Caco-2 (cell line): ENCODE measurements at regions not wholly inside any gene's neighbourhood (a gene's known extent, or its start where the extent isn't known, plus 50 kb on each side); places are given as distances from the start of the nearest gene placed in this dataset.

Experiments
- BruUV-seq: library from RNA; stranded (reverse); fragments of 400-500 nt; replicated peaks from 2 replicates; lab custom pipeline; 2021; lab: Mats Ljungman, UMichigan
- CTCF ChIA-PET: fragments of 300-600 bp; sonication (Branson Sonifier 250); formaldehyde crosslinking; loops from one replicate; lab custom pipeline; 2022; ENCODE audit warnings: antibody characterized with exemption; lab: Charles Lee
- POLR2A ChIA-PET: fragments of 300-600 bp; sonication (Branson Sonifier 250); formaldehyde crosslinking; loops from one replicate; lab custom pipeline; 2022; ENCODE audit warnings: antibody characterized with exemption; lab: Charles Lee
- DNase-seq, 2 experiments: peaks; one replicate each; pipeline versions ENCODE4 v3.0.0 to v3.0.0-alpha.2; 2020 to 2022
- H3K27me3 ChIP-seq: replicated peaks from 2 replicates; pipeline ENCODE4 v1.6.0; 2011; ENCODE audit warnings: low read length; ENCODE audit not compliant: control insufficient read depth, insufficient read depth
- H3K36me3 ChIP-seq: 2 replicates; pipeline ENCODE4 v1.5.1; 2011; ENCODE audit warnings: low read length; ENCODE audit not compliant: control insufficient read depth, insufficient read depth
- H3K4me1 ChIP-seq: fragments of 250-450 bp; sonication (Bioruptor Pico); 2 replicates; pipeline ENCODE4 v1.5.1; 2020; ENCODE audit warnings: mild to moderate bottlenecking
- H3K4me3 ChIP-seq: 2 replicates; pipeline ENCODE4 v1.5.1; 2011; ENCODE audit warnings: low read depth, mild to moderate bottlenecking, control low read depth, low read length
- H3K9me3 ChIP-seq: fragments of 250-450 bp; sonication (Bioruptor Pico); 2 replicates; pipeline ENCODE4 v1.5.1; 2020; ENCODE audit warnings: mild to moderate bottlenecking, moderate library complexity
- H3K27ac Mint-ChIP-seq: one replicate; pipeline ENCODE4 v1.8.0; 2022; ENCODE audit warnings: mixed read lengths; ENCODE audit not compliant: unreplicated experiment
- H3K27me3 Mint-ChIP-seq: one replicate; pipeline ENCODE4 v1.8.0; 2022; ENCODE audit warnings: mixed read lengths; ENCODE audit not compliant: insufficient read depth, unreplicated experiment
- H3K36me3 Mint-ChIP-seq: one replicate; pipeline ENCODE4 v1.8.0; 2022; ENCODE audit warnings: mild to moderate bottlenecking, mixed read lengths; ENCODE audit not compliant: insufficient read depth, unreplicated experiment
- H3K4me1 Mint-ChIP-seq: one replicate; pipeline ENCODE4 v1.8.0; 2022; ENCODE audit warnings: low read depth, mixed read lengths; ENCODE audit not compliant: unreplicated experiment
- H3K4me3 Mint-ChIP-seq: one replicate; pipeline ENCODE4 v1.8.0; 2022; ENCODE audit warnings: mild to moderate bottlenecking, moderate library complexity, mixed read lengths; ENCODE audit not compliant: unreplicated experiment
- H3K9me3 Mint-ChIP-seq: one replicate; pipeline ENCODE4 v1.8.0; 2022; ENCODE audit warnings: mixed read lengths; ENCODE audit not compliant: unreplicated experiment
- intact Hi-C: fragments of 100-400 bp; cut with micrococcal nuclease; formaldehyde crosslinking; loops from one replicate; pipeline ENCODE4 v1.10.0; 2022; ENCODE audit not compliant: unreplicated experiment
- TF ChIP-seq, protein P1 (sequence below), 2 experiments: fragments of 200-600 bp in 1 of 2; IDR thresholded peaks; 1 replicate in 1 of 2; 2 replicates in 1 of 2; pipeline versions ENCODE4 v1.5.1 to v1.8.0; 2011 to 2022; ENCODE audit warnings: antibody characterized with exemption in 1 of 2, control low read depth in 1 of 2, inconsistent platforms in 1 of 2, low read depth in 1 of 2, low read length in 1 of 2, mild to moderate bottlenecking in 1 of 2, moderate library complexity in 1 of 2; ENCODE audit not compliant: insufficient read depth in 1 of 2, severe bottlenecking in 1 of 2, unreplicated experiment in 1 of 2

DNA sequence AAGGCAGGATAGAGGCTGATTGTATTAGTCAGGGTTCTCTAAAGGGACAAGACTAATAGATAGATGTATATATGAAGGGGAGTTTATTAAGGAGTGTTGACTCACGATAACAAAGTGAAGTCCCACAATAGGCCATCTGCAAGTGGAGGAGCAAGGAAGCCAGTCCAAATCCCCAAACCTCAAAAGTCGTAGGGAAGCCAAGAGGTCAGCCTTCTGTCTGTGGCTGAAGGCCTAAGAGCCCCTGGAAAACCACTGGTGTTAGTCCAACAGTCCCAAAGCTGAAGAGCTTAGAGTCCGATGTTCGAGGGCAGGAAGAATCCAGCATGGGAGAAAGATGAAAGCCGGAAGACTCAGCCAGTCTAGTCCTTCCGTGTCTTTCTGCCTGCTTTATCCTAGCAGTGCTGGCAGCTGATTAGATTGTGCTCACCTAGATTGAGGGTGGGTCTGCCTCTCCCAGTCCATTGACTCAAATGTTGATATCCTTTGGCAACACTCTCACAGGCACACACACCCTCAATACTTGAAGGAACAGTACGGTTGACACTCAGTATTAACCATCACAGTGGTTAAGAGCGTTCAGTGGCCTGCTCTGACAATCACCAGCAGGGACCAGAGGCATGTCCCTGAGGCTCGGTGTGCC is 135.6 kb downstream of the CSNK2A3 start:
- Mint-ChIP-seq H3K36me3 (no peaks in the 10 kb centered on the region), H3K4me1 (no peaks in the 10 kb centered on the region)
- CTCF ChIA-PET, result no interaction called here

DNA sequence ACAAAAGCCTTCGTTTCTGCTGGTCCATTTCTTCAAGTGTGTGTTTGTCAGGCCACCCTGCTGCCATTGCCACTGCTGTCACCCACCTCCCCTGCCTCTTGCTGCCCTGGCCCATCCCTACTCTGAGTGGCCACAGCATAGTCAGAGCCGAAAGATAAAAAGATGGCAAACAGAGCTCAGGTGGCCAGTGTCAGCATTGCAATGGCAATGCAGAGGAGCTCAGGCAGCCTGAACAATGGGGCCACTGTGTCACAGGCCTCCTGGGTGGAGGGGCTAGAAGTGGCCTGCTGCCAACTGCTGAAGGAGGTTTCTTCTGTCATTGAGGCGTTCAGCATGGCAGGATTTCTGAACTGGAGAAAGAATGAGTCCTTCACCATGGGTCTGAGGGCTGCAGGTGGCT is 137.1 kb downstream of the CSNK2A3 start:
- ChIA-PET CTCF (no interaction called here), POLR2A (no interaction called here)
- TF ChIP-seq, protein P1, sequence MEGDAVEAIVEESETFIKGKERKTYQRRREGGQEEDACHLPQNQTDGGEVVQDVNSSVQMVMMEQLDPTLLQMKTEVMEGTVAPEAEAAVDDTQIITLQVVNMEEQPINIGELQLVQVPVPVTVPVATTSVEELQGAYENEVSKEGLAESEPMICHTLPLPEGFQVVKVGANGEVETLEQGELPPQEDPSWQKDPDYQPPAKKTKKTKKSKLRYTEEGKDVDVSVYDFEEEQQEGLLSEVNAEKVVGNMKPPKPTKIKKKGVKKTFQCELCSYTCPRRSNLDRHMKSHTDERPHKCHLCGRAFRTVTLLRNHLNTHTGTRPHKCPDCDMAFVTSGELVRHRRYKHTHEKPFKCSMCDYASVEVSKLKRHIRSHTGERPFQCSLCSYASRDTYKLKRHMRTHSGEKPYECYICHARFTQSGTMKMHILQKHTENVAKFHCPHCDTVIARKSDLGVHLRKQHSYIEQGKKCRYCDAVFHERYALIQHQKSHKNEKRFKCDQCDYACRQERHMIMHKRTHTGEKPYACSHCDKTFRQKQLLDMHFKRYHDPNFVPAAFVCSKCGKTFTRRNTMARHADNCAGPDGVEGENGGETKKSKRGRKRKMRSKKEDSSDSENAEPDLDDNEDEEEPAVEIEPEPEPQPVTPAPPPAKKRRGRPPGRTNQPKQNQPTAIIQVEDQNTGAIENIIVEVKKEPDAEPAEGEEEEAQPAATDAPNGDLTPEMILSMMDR (IDR thresholded peaks at IDR 0.05; ENCODE audit: insufficient read depth in 1 of 2, low read depth in 1 of 2, low read length in 1 of 2, severe bottlenecking in 1 of 2, unreplicated experiment in 1 of 2), result no peak
- H3K9me3 Mint-ChIP-seq, result no peaks in the 10 kb centered on the region
- H3K4me1 Mint-ChIP-seq, result no peaks in the 10 kb centered on the region
- H3K36me3 Mint-ChIP-seq, result no peaks in the 10 kb centered on the region
- peaks cover 12% of the 10 kb centered on the region for H3K27me3 Mint-ChIP-seq
- H3K4me1 ChIP-seq, result no peaks in the 10 kb centered on the region
- intact Hi-C loops, result no loop called here
- H3K36me3 ChIP-seq, result no peaks in the 10 kb centered on the region
- H3K4me3 ChIP-seq, result no peak overlapping the region
- H3K9me3 ChIP-seq, result no peaks in the 10 kb centered on the region
- H3K4me3 Mint-ChIP-seq, result no peak overlapping the region
- BruUV-seq, result no TSS peak
- no peaks in the 10 kb centered on the region; the same call in 1 of the 2 replicates for H3K27me3 ChIP-seq
- H3K27ac Mint-ChIP-seq, result no peak overlapping the region
- no peak for DNase-seq

More for the DNA sequence above, 135.6 kb downstream of the CSNK2A3 start:
- H3K9me3 ChIP-seq, result no peaks in the 10 kb centered on the region
- no peak overlapping the region for H3K4me3 Mint-ChIP-seq
- peaks cover 12% of the 10 kb centered on the region for H3K27me3 Mint-ChIP-seq
- H3K9me3 Mint-ChIP-seq, result no peaks in the 10 kb centered on the region
- no peaks in the 10 kb centered on the region; the same call in 1 of the 2 replicates for H3K27me3 ChIP-seq
- TF ChIP-seq, protein P1 (IDR thresholded peaks at IDR 0.05; ENCODE audit: insufficient read depth in 1 of 2, low read depth in 1 of 2, low read length in 1 of 2, severe bottlenecking in 1 of 2, unreplicated experiment in 1 of 2), result no peak
- POLR2A ChIA-PET, result no interaction called here
- DNase-seq, result no peak
- no peaks in the 10 kb centered on the region for H3K4me1 ChIP-seq
- no peak overlapping the region for H3K27ac Mint-ChIP-seq
- intact Hi-C loops, result no loop called here
- H3K4me3 ChIP-seq, result no peak overlapping the region
- no peaks in the 10 kb centered on the region for H3K36me3 ChIP-seq
- BruUV-seq, result no TSS peak

DNA sequence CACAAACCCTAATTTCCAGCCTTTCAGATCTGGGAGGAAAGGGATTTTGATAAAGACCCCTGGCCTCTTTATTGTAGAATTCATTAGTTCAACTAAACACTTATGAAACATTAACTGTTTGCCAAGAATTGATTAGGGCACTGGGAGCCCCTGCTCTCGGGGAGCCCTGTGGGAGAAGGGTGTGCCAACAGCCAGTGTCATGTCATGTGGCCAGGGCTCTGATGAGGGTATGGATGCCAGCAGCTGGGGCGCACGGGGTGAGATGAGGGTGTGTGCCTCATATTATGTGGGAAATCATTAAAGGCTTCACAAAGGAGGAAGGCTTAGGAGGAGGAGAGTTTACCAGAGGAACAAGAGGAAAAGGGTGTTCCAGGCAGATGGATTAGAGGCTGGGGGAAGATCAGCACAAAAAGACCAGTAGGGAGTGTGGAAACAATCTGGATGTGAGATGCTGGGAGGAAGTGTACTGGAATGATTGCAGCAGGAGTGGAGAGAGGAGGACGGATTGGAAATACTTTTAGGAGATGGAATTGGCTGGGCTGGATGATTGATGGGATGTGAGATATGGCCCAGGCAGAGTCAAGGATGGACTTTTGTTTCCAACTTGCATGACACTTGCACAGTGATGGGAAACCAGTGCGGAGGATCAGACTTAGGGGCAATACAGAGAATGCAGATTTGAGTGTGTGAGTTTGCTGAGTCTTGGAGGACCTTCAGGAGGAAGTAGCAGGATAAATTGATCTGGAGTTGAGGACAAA is 137.8 kb downstream of the CSNK2A3 start:
- H3K27ac Mint-ChIP-seq, result no peak overlapping the region
- H3K36me3 Mint-ChIP-seq, result no peaks in the 10 kb centered on the region
- H3K4me1 Mint-ChIP-seq, result no peaks in the 10 kb centered on the region
- Histone ChIP-seq H3K4me1 (no peaks in the 10 kb centered on the region), H3K27me3 (no peaks in the 10 kb centered on the region; the same call in 1 of the 2 replicates), H3K9me3 (no peaks in the 10 kb centered on the region), H3K36me3 (no peaks in the 10 kb centered on the region), H3K4me3 (no peak overlapping the region)
- no peak for DNase-seq
- TF ChIP-seq, protein P1 (IDR thresholded peaks at IDR 0.05; ENCODE audit: insufficient read depth in 1 of 2, low read depth in 1 of 2, low read length in 1 of 2, severe bottlenecking in 1 of 2, unreplicated experiment in 1 of 2), result no peak
- intact Hi-C loops, result no loop called here
- CTCF ChIA-PET, result no interaction called here
- no peaks in the 10 kb centered on the region for H3K9me3 Mint-ChIP-seq
- no TSS peak for BruUV-seq
- peaks cover 9% of the 10 kb centered on the region for H3K27me3 Mint-ChIP-seq
- no peak overlapping the region for H3K4me3 Mint-ChIP-seq
- POLR2A ChIA-PET, result no interaction called here
